ENCODE measurements at regions not wholly inside any gene's neighbourhood (a gene's known extent, or its start where the extent isn't known, plus 50 kb on each side); places are given as distances from the start of the nearest gene placed in this dataset.
"Not testable (repeated sequence)": the region's sequence is repeated elsewhere in the genome, so short reads cannot be mapped to it uniquely, and the experiment has no call there.

GRCh38 chr6:27782748-27783147 lies 129.4 kb downstream of the OR2B2 start:
- no peak for DNase-seq (ENCODE audit: low read depth)
- H3K4me3 ChIP-seq (ENCODE audit: low read length): no peak overlapping the region
- no peak for TF ChIP-seq CTCF (conservative IDR thresholded peaks at IDR 0.05; ENCODE audit: low read depth, low read length)

- H3K4me3 ChIP-seq (ENCODE audit: low read length): no peak overlapping the region
- no peak for TF ChIP-seq CTCF (conservative IDR thresholded peaks at IDR 0.05; ENCODE audit: low read depth, low read length)
- DNase-seq (ENCODE audit: low read depth): no peak
Measured at GRCh38 chr6:27778625-27779417, 133.4 kb downstream of the OR2B2 start.

- DNase-seq (ENCODE audit: low read depth): no peak
- no peak overlapping the region for H3K4me3 ChIP-seq (ENCODE audit: low read length)
- TF ChIP-seq CTCF (conservative IDR thresholded peaks at IDR 0.05; ENCODE audit: low read depth, low read length): no peak
Measured at GRCh38 chr6:27777614-27778355, 134.4 kb downstream of the OR2B2 start.

GRCh38 chr6:27777126-27777525 lies 135.1 kb downstream of the OR2B2 start:
- TF ChIP-seq CTCF (conservative IDR thresholded peaks at IDR 0.05; ENCODE audit: low read depth, low read length): no peak
- no peak overlapping the region for H3K4me3 ChIP-seq (ENCODE audit: low read length)
- no peak for DNase-seq (ENCODE audit: low read depth)

- DNase-seq (ENCODE audit: low read depth): no peak
- H3K4me3 ChIP-seq (ENCODE audit: low read length): no peak overlapping the region
- TF ChIP-seq CTCF (conservative IDR thresholded peaks at IDR 0.05; ENCODE audit: low read depth, low read length): no peak
Measured at GRCh38 chr6:27776504-27776903, 135.7 kb downstream of the OR2B2 start.

- no peak for TF ChIP-seq CTCF (conservative IDR thresholded peaks at IDR 0.05; ENCODE audit: low read depth, low read length)
- no peak for DNase-seq (ENCODE audit: low read depth)
- H3K4me3 ChIP-seq (ENCODE audit: low read length): no peak overlapping the region
Measured at GRCh38 chr6:27775796-27776184, 136.4 kb downstream of the OR2B2 start.

GRCh38 chr6:27775138-27775795 lies 136.9 kb downstream of the OR2B2 start:
- H3K4me3 ChIP-seq (ENCODE audit: low read length); DNase-seq (ENCODE audit: low read depth): not testable (repeated sequence)

GRCh38 chr6:27774264-27774600 lies 138.0 kb downstream of the OR2B2 start:
- DNase-seq (ENCODE audit: low read depth); H3K4me3 ChIP-seq (ENCODE audit: low read length): not testable (repeated sequence)

GRCh38 chr6:27773542-27774263 lies 138.5 kb downstream of the OR2B2 start:
- DNase-seq (ENCODE audit: low read depth); H3K4me3 ChIP-seq (ENCODE audit: low read length): not testable (repeated sequence)

All from retinal pigment epithelial cell (primary cell).